GM23338 (cell line): ENCODE measurements at regions not wholly inside any gene's neighbourhood (a gene's known extent, or its start where the extent isn't known, plus 50 kb on each side); places are given as distances from the start of the nearest gene placed in this dataset.

Source experiments
- ATAC-seq: fragments of 200-7000 bp; cut with Tn5 transposase; 3 replicates; pipeline ENCODE4 v1.9.1; 2020
- DNase-seq: peaks from one replicate; pipeline ENCODE4 v3.0.0-alpha.2; 2015; ENCODE audit warnings: low spot score
- H2AFZ ChIP-seq: fragments of 200-600 bp; sonication (generic); 2 replicates; pipeline ENCODE4 v1.8.0; 2016; ENCODE audit warnings: antibody characterized with exemption, mild to moderate bottlenecking, moderate library complexity
- H3F3A ChIP-seq: fragments of 200-600 bp; sonication (generic); replicated peaks from 2 replicates; pipeline ENCODE4 v1.8.0; 2017; ENCODE audit warnings: antibody characterized with exemption, mixed run types, low read depth
- H3K27ac ChIP-seq: fragments of 200-600 bp; sonication (generic); 2 replicates; pipeline ENCODE4 v1.6.1; 2016; ENCODE audit warnings: low read depth
- H3K27me3 ChIP-seq: fragments of 200-600 bp; sonication (generic); 2 replicates; pipeline ENCODE4 v1.8.0; 2016; ENCODE audit warnings: mild to moderate bottlenecking, mixed run types, moderate library complexity; ENCODE audit not compliant: insufficient read depth
- H3K36me3 ChIP-seq: fragments of 200-600 bp; sonication (generic); 2 replicates; pipeline ENCODE4 v1.8.0; 2016; ENCODE audit warnings: mild to moderate bottlenecking; ENCODE audit not compliant: insufficient read depth
- H3K4me1 ChIP-seq: fragments of 200-600 bp; sonication (generic); 2 replicates; pipeline ENCODE4 v1.8.0; 2016; ENCODE audit warnings: mild to moderate bottlenecking, moderate library complexity; ENCODE audit not compliant: insufficient read depth
- H3K4me2 ChIP-seq: fragments of 200-600 bp; sonication (generic); 2 replicates; pipeline ENCODE4 v1.7.1; 2017; ENCODE audit warnings: mixed run types
- H3K4me3 ChIP-seq: fragments of 200-600 bp; sonication (generic); 2 replicates; pipeline ENCODE4 v1.6.1; 2016; ENCODE audit warnings: mixed run types
- H3K79me2 ChIP-seq: fragments of 200-600 bp; sonication (generic); replicated peaks from 2 replicates; pipeline ENCODE4 v1.8.0; 2017; ENCODE audit warnings: mild to moderate bottlenecking; ENCODE audit not compliant: insufficient read depth
- H3K9me2 ChIP-seq: fragments of 200-600 bp; sonication (generic); 2 replicates; pipeline ENCODE4 v1.8.0; 2017; ENCODE audit not compliant: insufficient read depth
- H4K20me1 ChIP-seq: fragments of 200-600 bp; sonication (generic); replicated peaks from 2 replicates; pipeline ENCODE4 v1.8.0; 2017; ENCODE audit warnings: mild to moderate bottlenecking; ENCODE audit not compliant: insufficient read depth
- H3K27ac Mint-ChIP-seq: 2 replicates; pipeline ENCODE4 v1.8.0; 2020; ENCODE audit warnings: inconsistent platforms, mild to moderate bottlenecking, moderate library complexity, mixed read lengths
- H3K27me3 Mint-ChIP-seq: 3 replicates; pipeline ENCODE4 v1.8.0; 2022; ENCODE audit warnings: low read depth, mild to moderate bottlenecking, moderate library complexity, mixed read lengths, inconsistent platforms; ENCODE audit not compliant: insufficient read depth, poor library complexity
- H3K36me3 Mint-ChIP-seq: 3 replicates; pipeline ENCODE4 v1.8.0; 2021; ENCODE audit warnings: low read depth, mild to moderate bottlenecking, inconsistent platforms, moderate library complexity, mixed read lengths
- H3K4me1 Mint-ChIP-seq: 3 replicates; pipeline ENCODE4 v1.8.0; 2020; ENCODE audit warnings: mild to moderate bottlenecking, inconsistent platforms, mixed read lengths
- H3K4me3 Mint-ChIP-seq: 3 replicates; pipeline ENCODE4 v1.8.0; 2021; ENCODE audit warnings: moderate library complexity, mild to moderate bottlenecking, inconsistent platforms, mixed read lengths
- H3K9me3 Mint-ChIP-seq: 3 replicates; pipeline ENCODE4 v1.8.0; 2020; ENCODE audit warnings: moderate library complexity, mild to moderate bottlenecking, inconsistent platforms, mixed read lengths
- CREB1 ChIP-seq: fragments of 250-450 bp; sonication (Bioruptor Pico); IDR thresholded peaks from 2 replicates; pipeline ENCODE4 v1.5.0; 2020; ENCODE audit warnings: low read depth, mild to moderate bottlenecking, moderate library complexity
- CTCF ChIP-seq, 2 experiments: fragments of 200-600 bp in 1 of 2; sonication (generic) in 1 of 2; conservative IDR thresholded peaks; 2 replicates each; pipeline versions ENCODE4 v1.5.1 to v1.6.1; 2016 to 2017; ENCODE audit warnings: antibody characterized with exemption in 2 of 2, low read depth in 2 of 2, mild to moderate bottlenecking in 2 of 2, moderate library complexity in 1 of 2
- EZH2 ChIP-seq: fragments of 200-600 bp; sonication (generic); IDR thresholded peaks from one replicate; pipeline ENCODE4 v1.8.0; 2017; ENCODE audit warnings: antibody characterized with exemption, mild to moderate bottlenecking, low read depth; ENCODE audit not compliant: unreplicated experiment
- POLR2AphosphoS5 ChIP-seq: IDR thresholded peaks from 2 replicates; pipeline ENCODE4 v1.6.1; 2016; ENCODE audit warnings: antibody characterized with exemption, low read depth
- REST ChIP-seq: IDR thresholded peaks from one replicate; pipeline ENCODE4 v1.6.1; 2018; ENCODE audit warnings: antibody characterized with exemption; ENCODE audit not compliant: unreplicated experiment
- STAT1 ChIP-seq: IDR thresholded peaks from one replicate; pipeline ENCODE4 v1.6.1; 2016; ENCODE audit warnings: antibody characterized with exemption; ENCODE audit not compliant: unreplicated experiment
- ZNF114 ChIP-seq: fragments of 250-450 bp; sonication (Bioruptor Pico); IDR thresholded peaks from 2 replicates; pipeline ENCODE4 v1.5.0; 2020; ENCODE audit warnings: mild to moderate bottlenecking, moderate library complexity
- ZNF331 ChIP-seq: fragments of 250-450 bp; sonication (Bioruptor Pico); IDR thresholded peaks from 2 replicates; pipeline ENCODE4 v1.5.0; 2020; ENCODE audit warnings: low read depth, mild to moderate bottlenecking, moderate library complexity
- ZNF462 ChIP-seq: fragments of 250-450 bp; sonication (Bioruptor Pico); IDR thresholded peaks from 2 replicates; pipeline ENCODE4 v1.5.0; 2020; ENCODE audit warnings: mild to moderate bottlenecking, moderate library complexity

- TF ChIP-seq REST, result no peak
- no peak for TF ChIP-seq CREB1 (CRISPR knock-in tag)
- TF ChIP-seq EZH2, result no peak
These were observed 57.5 kb downstream of the MYEOV start (continued) for GRCh38 chr11:69351460-69351859.

GRCh38 chr11:69352166-69352565 is 58.2 kb downstream of the MYEOV start:
- Histone ChIP-seq H3K4me1 (no peaks in the 10 kb centered on the region), H3K27ac (no peak overlapping the region), H3K79me2 (no peaks in the 10 kb centered on the region), H3K9me2 (no peaks in the 10 kb centered on the region), H3K4me2 (no peak overlapping the region), H3F3A (no peaks in the 10 kb centered on the region), H3K4me3 (no peak overlapping the region), H4K20me1 (no peaks in the 10 kb centered on the region), H3K36me3 (no peaks in the 10 kb centered on the region), H3K27me3 (no peaks in the 10 kb centered on the region), H2AFZ (no peak overlapping the region)
- DNase-seq (no peak), ATAC-seq (no peak)
- no peaks in the 10 kb centered on the region; the same call in 2 of the 3 replicates for H3K4me1 Mint-ChIP-seq
- H3K27ac Mint-ChIP-seq, result no peak overlapping the region
- peaks cover 3% of the 10 kb centered on the region; the same call in 2 of the 3 replicates for H3K36me3 Mint-ChIP-seq
- no peaks in the 10 kb centered on the region for H3K27me3 Mint-ChIP-seq
- H3K4me3 Mint-ChIP-seq, result no peak overlapping the region
- peaks cover 8% of the 10 kb centered on the region for H3K9me3 Mint-ChIP-seq
- no peak for TF ChIP-seq CTCF (conservative IDR thresholded peaks at IDR 0.05; ENCODE audit: low read depth in 2 of 2)
- TF ChIP-seq ZNF114 (CRISPR knock-in tag), result no peak
- no peak for TF ChIP-seq REST
- no peak for TF ChIP-seq STAT1
- no peak for TF ChIP-seq POLR2AphosphoS5
- TF ChIP-seq ZNF331 (CRISPR knock-in tag), result no peak
- no peak for TF ChIP-seq ZNF462 (CRISPR knock-in tag)
- TF ChIP-seq CREB1 (CRISPR knock-in tag), result no peak
- no peak for TF ChIP-seq EZH2
